ENCODE measurements at regions not wholly inside any gene's neighbourhood (a gene's known extent, or its start where the extent isn't known, plus 50 kb on each side); places are given as distances from the start of the nearest gene placed in this dataset.

DNA sequence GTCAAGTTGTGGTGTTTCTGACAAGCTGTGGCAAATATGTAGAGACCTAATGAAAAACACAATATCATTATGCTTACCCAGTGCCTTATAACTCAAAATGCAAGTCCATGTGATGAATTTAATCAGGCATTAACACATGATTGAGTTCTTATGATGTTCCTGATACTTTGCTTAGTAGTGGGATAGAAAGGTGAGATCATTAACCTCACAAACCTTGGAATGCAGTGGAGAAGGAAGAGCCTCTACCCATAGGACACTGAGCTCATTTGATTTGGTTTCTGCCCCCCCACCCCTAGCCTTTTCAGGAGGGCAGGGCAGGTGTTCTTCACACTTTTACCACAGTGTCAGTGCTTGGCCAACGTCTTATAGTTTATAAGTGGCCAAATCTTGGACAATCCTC lies 683.6 kb upstream of the CPEB2 start:
- intact Hi-C loops (cut with micrococcal nuclease; ENCODE audit: unreplicated experiment): loop anchor here (10.0 kb wide), 1 partner anchor 664 kb away; no protein-coding TSS in a partner anchor
- DNase-seq: no peak
- H4K20me1 ChIP-seq (ENCODE audit: insufficient read depth): no peaks in the 10 kb centered on the region

DNA sequence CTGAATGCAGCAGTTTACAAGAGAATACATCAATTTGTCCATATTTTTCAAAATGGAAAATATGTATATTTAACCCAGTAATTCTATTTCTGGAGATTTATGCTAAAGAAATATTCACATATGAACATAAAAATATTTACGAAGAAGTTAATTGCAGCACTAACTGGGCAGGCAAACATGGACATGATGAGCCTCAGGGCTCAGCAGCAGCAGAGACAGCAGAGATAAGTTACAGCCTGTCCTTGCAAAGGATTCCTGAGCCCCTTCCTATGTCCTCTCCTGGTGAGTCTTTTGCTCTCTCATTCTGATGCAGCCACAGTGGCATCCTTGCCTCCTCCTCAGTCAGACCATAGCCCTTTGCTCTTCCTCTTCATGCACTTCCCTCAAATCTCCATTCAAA lies 680.6 kb upstream of the CPEB2 start:
- CTCF ChIA-PET: no interaction called here
- no peaks in the 10 kb centered on the region for H3K4me1 ChIP-seq (replicated peaks; ENCODE audit: insufficient read depth)
- intact Hi-C loops (cut with micrococcal nuclease; ENCODE audit: unreplicated experiment): no loop called here
- H3K27ac ChIP-seq: no peak overlapping the region
- no peaks in the 10 kb centered on the region for H3K9me2 ChIP-seq (ENCODE audit: insufficient read depth)
- no peaks in the 10 kb centered on the region for H3K79me2 ChIP-seq (ENCODE audit: low read depth)
- H2AFZ ChIP-seq: no peak overlapping the region
- H4K20me1 ChIP-seq (ENCODE audit: insufficient read depth): no peaks in the 10 kb centered on the region
- no peak for DNase-seq
- no peaks in the 10 kb centered on the region for H3K36me3 ChIP-seq (ENCODE audit: low read depth)
- BruUV-seq (replicated peaks): no TSS peak
- H3K27me3 ChIP-seq (ENCODE audit: insufficient read depth, low read depth): no peaks in the 10 kb centered on the region
- no peaks in the 10 kb centered on the region for H3F3A ChIP-seq (ENCODE audit: insufficient read depth, low read depth)
- no peak for TF ChIP-seq EZH2 (IDR thresholded peaks at IDR 0.05; ENCODE audit: low read depth)
- TF ChIP-seq, protein P1, sequence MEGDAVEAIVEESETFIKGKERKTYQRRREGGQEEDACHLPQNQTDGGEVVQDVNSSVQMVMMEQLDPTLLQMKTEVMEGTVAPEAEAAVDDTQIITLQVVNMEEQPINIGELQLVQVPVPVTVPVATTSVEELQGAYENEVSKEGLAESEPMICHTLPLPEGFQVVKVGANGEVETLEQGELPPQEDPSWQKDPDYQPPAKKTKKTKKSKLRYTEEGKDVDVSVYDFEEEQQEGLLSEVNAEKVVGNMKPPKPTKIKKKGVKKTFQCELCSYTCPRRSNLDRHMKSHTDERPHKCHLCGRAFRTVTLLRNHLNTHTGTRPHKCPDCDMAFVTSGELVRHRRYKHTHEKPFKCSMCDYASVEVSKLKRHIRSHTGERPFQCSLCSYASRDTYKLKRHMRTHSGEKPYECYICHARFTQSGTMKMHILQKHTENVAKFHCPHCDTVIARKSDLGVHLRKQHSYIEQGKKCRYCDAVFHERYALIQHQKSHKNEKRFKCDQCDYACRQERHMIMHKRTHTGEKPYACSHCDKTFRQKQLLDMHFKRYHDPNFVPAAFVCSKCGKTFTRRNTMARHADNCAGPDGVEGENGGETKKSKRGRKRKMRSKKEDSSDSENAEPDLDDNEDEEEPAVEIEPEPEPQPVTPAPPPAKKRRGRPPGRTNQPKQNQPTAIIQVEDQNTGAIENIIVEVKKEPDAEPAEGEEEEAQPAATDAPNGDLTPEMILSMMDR (conservative IDR thresholded peaks at IDR 0.05): no peak
- H3K9me3 ChIP-seq (ENCODE audit: insufficient read depth, low read depth): no peaks in the 10 kb centered on the region
- POLR2A ChIA-PET (ENCODE audit: unreplicated experiment): no interaction called here
- H3K4me2 ChIP-seq: no peak overlapping the region
- no peak overlapping the region for H3K4me3 ChIP-seq

More for the DNA sequence above, 683.6 kb upstream of the CPEB2 start:
- H3K4me2 ChIP-seq: no peak overlapping the region
- no peaks in the 10 kb centered on the region for H3K9me3 ChIP-seq (ENCODE audit: insufficient read depth, low read depth)
- no TSS peak for BruUV-seq (replicated peaks)
- H3K27ac ChIP-seq: no peak overlapping the region
- H3K79me2 ChIP-seq (ENCODE audit: low read depth): no peaks in the 10 kb centered on the region
- no peak for TF ChIP-seq EZH2 (IDR thresholded peaks at IDR 0.05; ENCODE audit: low read depth)
- TF ChIP-seq, protein P1 (conservative IDR thresholded peaks at IDR 0.05): no peak
- CTCF ChIA-PET: no interaction called here
- H2AFZ ChIP-seq: no peak overlapping the region
- no peaks in the 10 kb centered on the region for H3K36me3 ChIP-seq (ENCODE audit: low read depth)
- POLR2A ChIA-PET (ENCODE audit: unreplicated experiment): interaction anchor here (0.5 kb wide), 1 partner anchor 410 kb away, joined by 3 read pairs; no protein-coding TSS in a partner anchor
- H3K4me3 ChIP-seq: no peak overlapping the region
- H3K9me2 ChIP-seq (ENCODE audit: insufficient read depth): no peaks in the 10 kb centered on the region
- H3K4me1 ChIP-seq (replicated peaks; ENCODE audit: insufficient read depth): no peaks in the 10 kb centered on the region
- H3F3A ChIP-seq (ENCODE audit: insufficient read depth, low read depth): no peaks in the 10 kb centered on the region
- H3K27me3 ChIP-seq (ENCODE audit: insufficient read depth, low read depth): no peaks in the 10 kb centered on the region

- no peak overlapping the region for H2AFZ ChIP-seq
- CTCF ChIA-PET: no interaction called here
- POLR2A ChIA-PET (ENCODE audit: unreplicated experiment): no interaction called here
These were observed 679.1 kb upstream of the CPEB2 start for GRCh38 chr4:14323191-14323590.

More at GRCh38 chr4:14323191-14323590, 679.1 kb upstream of the CPEB2 start:
- H3K9me3 ChIP-seq (ENCODE audit: insufficient read depth, low read depth): no peaks in the 10 kb centered on the region
- H3K36me3 ChIP-seq (ENCODE audit: low read depth): no peaks in the 10 kb centered on the region
- no peaks in the 10 kb centered on the region for H3K27me3 ChIP-seq (ENCODE audit: insufficient read depth, low read depth)
- BruUV-seq (replicated peaks): no TSS peak
- H3K4me1 ChIP-seq (replicated peaks; ENCODE audit: insufficient read depth): no peaks in the 10 kb centered on the region
- intact Hi-C loops (cut with micrococcal nuclease; ENCODE audit: unreplicated experiment): no loop called here
- H4K20me1 ChIP-seq (ENCODE audit: insufficient read depth): no peaks in the 10 kb centered on the region
- no peak overlapping the region for H3K4me2 ChIP-seq
- no peaks in the 10 kb centered on the region for H3K79me2 ChIP-seq (ENCODE audit: low read depth)
- no peak overlapping the region for H3K27ac ChIP-seq
- no peak overlapping the region for H3K4me3 ChIP-seq
- H3K9me2 ChIP-seq (ENCODE audit: insufficient read depth): no peaks in the 10 kb centered on the region
- DNase-seq: no peak
- TF ChIP-seq, protein P1 (conservative IDR thresholded peaks at IDR 0.05): no peak
- no peak for TF ChIP-seq EZH2 (IDR thresholded peaks at IDR 0.05; ENCODE audit: low read depth)
- H3F3A ChIP-seq (ENCODE audit: insufficient read depth, low read depth): no peaks in the 10 kb centered on the region
